ENCODE measurements at regions not wholly inside any gene's neighbourhood (a gene's known extent, or its start where the extent isn't known, plus 50 kb on each side); places are given as distances from the start of the nearest gene placed in this dataset.

- TF ChIP-seq CTCF (IDR thresholded peaks at IDR 0.05) (no peak), POLR2A (IDR thresholded peaks at IDR 0.05) (no peak), EP300 (IDR thresholded peaks at IDR 0.05) (no peak)
Measured at GRCh38 chr7:1348823-1349335, 110.4 kb downstream of the MICALL2 start.

All from ovary (tissue), 3 donors.